HCT116 (cell line): ENCODE measurements at regions not wholly inside any gene's neighbourhood (a gene's known extent, or its start where the extent isn't known, plus 50 kb on each side); places are given as distances from the start of the nearest gene placed in this dataset.

Experiments
- ATAC-seq: fragments of 200-7000 bp; cut with Tn5 transposase; 2 replicates; pipeline ENCODE4 v1.9.1; 2020; ENCODE audit warnings: mild to moderate bottlenecking, moderate library complexity
- BruUV-seq: library from RNA; stranded (reverse); fragments of 400-500 nt; replicated peaks from 2 replicates; lab custom pipeline; 2021; lab: Mats Ljungman, UMichigan
- CTCF ChIA-PET: fragments of 300-600 bp; sonication (Branson Sonifier 250); formaldehyde crosslinking; loops from one replicate; lab custom pipeline; 2021; ENCODE audit warnings: antibody characterized with exemption; lab: Charles Lee
- POLR2A ChIA-PET: fragments of 300-600, 350-600 bp; sonication (Branson Sonifier 250); formaldehyde crosslinking; loops from one replicate; lab custom pipeline; 2021; ENCODE audit warnings: antibody characterized with exemption; lab: Charles Lee
- RAD21 ChIA-PET, 2 experiments: fragments of 300-600 bp; sonication (Branson Sonifier 250); formaldehyde crosslinking; loops; one replicate each; lab custom pipeline; 2023; ENCODE audit warnings: low total read pairs in 2 of 2; ENCODE audit not compliant: uncharacterized antibody in 2 of 2, unreplicated experiment in 2 of 2, low non-redundant PET in 1 of 2; lab: Charles Lee
- DNase-seq: peaks from one replicate; pipeline ENCODE4 v3.0.0-alpha.2; 2010; ENCODE audit warnings: low read depth, low spot score
- H2AFZ ChIP-seq: fragments of 200-600 bp; shearing (Covaris generic), sonication (generic); 2 replicates; pipeline ENCODE4 v1.6.1; 2017; ENCODE audit warnings: low read depth, mixed run types, mixed read lengths, antibody characterized with exemption, low read length; ENCODE audit not compliant: poor library complexity, severe bottlenecking
- H3K27ac ChIP-seq: 2 replicates; pipeline ENCODE4 v1.5.1; 2012; ENCODE audit warnings: low read depth, low read length
- H3K27me3 ChIP-seq: fragments of 200-600 bp; sonication (generic); 2 replicates; pipeline ENCODE4 v1.6.1; 2016; ENCODE audit warnings: mixed run types, low read length, mixed read lengths; ENCODE audit not compliant: insufficient read depth
- H3K36me3 ChIP-seq, 2 experiments: fragments of 200-500 bp in 1 of 2; fragments of 200-600 bp in 1 of 2; sonication (Bioruptor generic) in 1 of 2; sonication (generic) in 1 of 2; 2 replicates each; pipeline versions ENCODE4 v1.5.1 to v1.6.1; 2014 to 2016; ENCODE audit warnings: low read length in 2 of 2, inconsistent platforms in 1 of 2, mixed read lengths in 1 of 2, mixed run types in 1 of 2; ENCODE audit not compliant: insufficient read depth in 2 of 2, control insufficient read depth in 1 of 2
- H3K4me1 ChIP-seq, 2 experiments: fragments of 200-600 bp in 1 of 2; sonication (generic) in 1 of 2; 2 replicates each; pipeline versions ENCODE4 v1.5.1 to v1.6.1; 2012 to 2017; ENCODE audit warnings: low read length in 2 of 2, inconsistent platforms in 1 of 2, mild to moderate bottlenecking in 1 of 2, mixed read lengths in 1 of 2, mixed run types in 1 of 2, moderate library complexity in 1 of 2; ENCODE audit not compliant: insufficient read depth in 2 of 2, control insufficient read depth in 1 of 2
- H3K4me2 ChIP-seq: fragments of 200-600 bp; sonication (generic); 2 replicates; pipeline ENCODE4 v1.6.1; 2017; ENCODE audit warnings: mixed run types, low read length, mixed read lengths
- H3K4me3 ChIP-seq, 2 experiments: fragments of 200-600 bp in 1 of 2; sonication (generic) in 1 of 2; replicated peaks in 1 of 2; 2 replicates each; pipeline ENCODE4 v1.5.1; 2011 to 2016; ENCODE audit warnings: low read length in 2 of 2, control low read depth in 1 of 2, low read depth in 1 of 2, mild to moderate bottlenecking in 1 of 2, mixed read lengths in 1 of 2, mixed run types in 1 of 2
- H3K79me2 ChIP-seq: fragments of 200-600 bp; sonication (generic); 2 replicates; pipeline ENCODE4 v1.6.1; 2017; ENCODE audit warnings: mild to moderate bottlenecking, mixed run types, low read length, moderate library complexity, mixed read lengths; ENCODE audit not compliant: insufficient read depth
- H3K9ac ChIP-seq: fragments of 200-600 bp; sonication (generic); 2 replicates; pipeline ENCODE4 v1.6.1; 2016; ENCODE audit warnings: low read length, mixed read lengths
- H3K9me2 ChIP-seq: fragments of 200-600 bp; sonication (generic), shearing (Covaris generic); 2 replicates; pipeline ENCODE4 v1.6.1; 2017; ENCODE audit warnings: mixed run types, mild to moderate bottlenecking, moderate library complexity; ENCODE audit not compliant: insufficient read depth
- H3K9me3 ChIP-seq, 2 experiments: fragments of 200-500 bp in 1 of 2; fragments of 200-600 bp in 1 of 2; sonication (Bioruptor generic) in 1 of 2; sonication (generic) in 1 of 2; 2 replicates each; pipeline ENCODE4 v1.6.1; 2014 to 2017; ENCODE audit warnings: low read length in 2 of 2, mixed read lengths in 2 of 2, inconsistent platforms in 1 of 2, low read depth in 1 of 2, mild to moderate bottlenecking in 1 of 2, mixed run types in 1 of 2, moderate library complexity in 1 of 2; ENCODE audit not compliant: control insufficient read depth in 1 of 2, insufficient read depth in 1 of 2
- H4K20me1 ChIP-seq: fragments of 200-600 bp; sonication (generic), shearing (Covaris generic); 2 replicates; pipeline ENCODE4 v1.6.1; 2017; ENCODE audit warnings: mixed run types, mild to moderate bottlenecking, moderate library complexity; ENCODE audit not compliant: insufficient read depth
- CBX3 ChIP-seq: IDR thresholded peaks from 2 replicates; pipeline ENCODE4 v1.6.1; 2012; ENCODE audit warnings: low read depth
- EGR1 ChIP-seq: IDR thresholded peaks from 2 replicates; pipeline ENCODE4 v1.6.1; 2012; ENCODE audit warnings: low read depth
- ELF1 ChIP-seq: IDR thresholded peaks from 2 replicates; pipeline ENCODE4 v1.6.1; 2012; ENCODE audit warnings: low read depth, borderline replicate concordance
- EZH2 ChIP-seq: fragments of 200-600 bp; sonication (generic); IDR thresholded peaks from 2 replicates; pipeline ENCODE4 v1.6.1; 2017; ENCODE audit warnings: antibody characterized with exemption, mixed run types
- EZH2phosphoT487 ChIP-seq: fragments of 200-600 bp; IDR thresholded peaks from 2 replicates; pipeline ENCODE4 v1.6.1; 2018; ENCODE audit warnings: antibody characterized with exemption, borderline replicate concordance
- JUND ChIP-seq: IDR thresholded peaks from 2 replicates; pipeline ENCODE4 v1.6.1; 2012
- POLR2A ChIP-seq: IDR thresholded peaks from 2 replicates; pipeline ENCODE4 v1.7.0; 2011; ENCODE audit warnings: borderline replicate concordance; ENCODE audit not compliant: insufficient read depth, insufficient read length; ENCODE audit errors: extremely low read depth
- POLR2AphosphoS5 ChIP-seq: IDR thresholded peaks from 2 replicates; pipeline ENCODE4 v1.6.1; 2011; ENCODE audit warnings: mild to moderate bottlenecking, low read depth, low read length, moderate library complexity
- SIN3A ChIP-seq: IDR thresholded peaks from 2 replicates; pipeline ENCODE4 v1.6.1; 2012; ENCODE audit warnings: low read depth
- SP1 ChIP-seq: IDR thresholded peaks from 2 replicates; pipeline ENCODE4 v1.6.1; 2012; ENCODE audit warnings: low read depth
- SRF ChIP-seq: IDR thresholded peaks from 2 replicates; pipeline ENCODE4 v1.6.1; 2012; ENCODE audit warnings: low read depth
- ZBTB33 ChIP-seq: IDR thresholded peaks from 2 replicates; pipeline ENCODE4 v1.6.1; 2011; ENCODE audit warnings: mild to moderate bottlenecking, low read length, moderate library complexity; ENCODE audit not compliant: insufficient replicate concordance; ENCODE audit errors: extremely low read depth
- ZFX ChIP-seq: fragments of 450-650 bp; IDR thresholded peaks from 2 replicates; pipeline ENCODE4 v1.6.1; 2017
- ZNF274 ChIP-seq: fragments of 200-500 bp; sonication (Bioruptor generic); IDR thresholded peaks from 2 replicates; pipeline ENCODE4 v1.6.1; 2014; ENCODE audit warnings: mild to moderate bottlenecking, low read depth, low read length, inconsistent platforms
- intact Hi-C: fragments of 100-400 bp; cut with micrococcal nuclease; formaldehyde crosslinking; loops from 2 replicates; pipeline ENCODE4 v1.10.0; 2022
- TF ChIP-seq, protein P1 (sequence below), 3 experiments: fragments of 200-600 bp in 1 of 3; sonication (generic) in 1 of 3; IDR thresholded peaks in 2 of 3; conservative IDR thresholded peaks in 1 of 3; 2 replicates each; pipeline ENCODE4 v1.5.1; 2012 to 2017; ENCODE audit warnings: low read depth in 2 of 3, low read length in 2 of 3, antibody characterized with exemption in 1 of 3, borderline replicate concordance in 1 of 3, control low read depth in 1 of 3, mild to moderate bottlenecking in 1 of 3, mixed read lengths in 1 of 3, mixed run types in 1 of 3, moderate library complexity in 1 of 3; ENCODE audit not compliant: insufficient read depth in 1 of 3
- TF ChIP-seq, protein P2 (sequence below): IDR thresholded peaks from 2 replicates; pipeline ENCODE4 v1.6.1; 2012; ENCODE audit warnings: low read depth
- TF ChIP-seq, protein P3 (sequence below): IDR thresholded peaks from 2 replicates; pipeline ENCODE4 v1.6.1; 2012

DNA sequence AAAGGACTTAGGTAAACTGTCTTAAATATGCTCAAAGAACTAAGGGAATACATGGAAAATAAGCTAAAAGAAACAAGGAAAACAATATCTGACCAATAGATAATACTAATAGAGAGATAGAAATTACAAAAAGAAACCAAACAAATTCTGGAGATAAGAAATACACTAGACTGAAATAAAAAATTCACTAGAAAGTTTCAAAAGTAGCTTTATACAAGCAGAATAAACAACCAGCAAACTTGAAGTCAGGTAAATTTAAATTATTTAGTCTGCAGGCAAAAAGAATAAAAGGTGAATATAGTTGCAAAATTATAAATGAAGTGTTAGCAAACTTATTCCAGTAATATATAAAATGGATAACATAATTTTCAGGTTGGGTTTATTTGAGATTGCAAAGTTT lies 760.9 kb upstream of the INTU start:
- no peaks in the 10 kb centered on the region for H3K27me3 ChIP-seq
- H3K4me1 ChIP-seq = no peaks in the 10 kb centered on the region
- no peaks in the 10 kb centered on the region for H3K79me2 ChIP-seq
- POLR2A ChIA-PET = no interaction called here
- H3K9ac ChIP-seq = no peak overlapping the region
- H3K36me3 ChIP-seq = no peaks in the 10 kb centered on the region
- ATAC-seq (no peak), DNase-seq (no peak)
- H3K4me2 ChIP-seq = no peak overlapping the region
- RAD21 ChIA-PET = no interaction called here
- intact Hi-C loops = no loop called here
- BruUV-seq = no TSS peak
- CTCF ChIA-PET = no interaction called here
- no peak for TF ChIP-seq EGR1
- TF ChIP-seq, protein P1, sequence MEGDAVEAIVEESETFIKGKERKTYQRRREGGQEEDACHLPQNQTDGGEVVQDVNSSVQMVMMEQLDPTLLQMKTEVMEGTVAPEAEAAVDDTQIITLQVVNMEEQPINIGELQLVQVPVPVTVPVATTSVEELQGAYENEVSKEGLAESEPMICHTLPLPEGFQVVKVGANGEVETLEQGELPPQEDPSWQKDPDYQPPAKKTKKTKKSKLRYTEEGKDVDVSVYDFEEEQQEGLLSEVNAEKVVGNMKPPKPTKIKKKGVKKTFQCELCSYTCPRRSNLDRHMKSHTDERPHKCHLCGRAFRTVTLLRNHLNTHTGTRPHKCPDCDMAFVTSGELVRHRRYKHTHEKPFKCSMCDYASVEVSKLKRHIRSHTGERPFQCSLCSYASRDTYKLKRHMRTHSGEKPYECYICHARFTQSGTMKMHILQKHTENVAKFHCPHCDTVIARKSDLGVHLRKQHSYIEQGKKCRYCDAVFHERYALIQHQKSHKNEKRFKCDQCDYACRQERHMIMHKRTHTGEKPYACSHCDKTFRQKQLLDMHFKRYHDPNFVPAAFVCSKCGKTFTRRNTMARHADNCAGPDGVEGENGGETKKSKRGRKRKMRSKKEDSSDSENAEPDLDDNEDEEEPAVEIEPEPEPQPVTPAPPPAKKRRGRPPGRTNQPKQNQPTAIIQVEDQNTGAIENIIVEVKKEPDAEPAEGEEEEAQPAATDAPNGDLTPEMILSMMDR (IDR thresholded peaks at IDR 0.05 in 2 of 3, conservative IDR thresholded peaks at IDR 0.05 in 1 of 3; ENCODE audit: borderline replicate concordance in 1 of 3, insufficient read depth in 1 of 3, low read depth in 2 of 3, low read length in 2 of 3) = no peak
- no peak for TF ChIP-seq CBX3
- TF ChIP-seq ZBTB33 = no peak
- TF ChIP-seq ELF1 = no peak
- TF ChIP-seq SP1 = no peak
- TF ChIP-seq ZFX = no peak
- TF ChIP-seq ZNF274 = no peak
- TF ChIP-seq, protein P2, sequence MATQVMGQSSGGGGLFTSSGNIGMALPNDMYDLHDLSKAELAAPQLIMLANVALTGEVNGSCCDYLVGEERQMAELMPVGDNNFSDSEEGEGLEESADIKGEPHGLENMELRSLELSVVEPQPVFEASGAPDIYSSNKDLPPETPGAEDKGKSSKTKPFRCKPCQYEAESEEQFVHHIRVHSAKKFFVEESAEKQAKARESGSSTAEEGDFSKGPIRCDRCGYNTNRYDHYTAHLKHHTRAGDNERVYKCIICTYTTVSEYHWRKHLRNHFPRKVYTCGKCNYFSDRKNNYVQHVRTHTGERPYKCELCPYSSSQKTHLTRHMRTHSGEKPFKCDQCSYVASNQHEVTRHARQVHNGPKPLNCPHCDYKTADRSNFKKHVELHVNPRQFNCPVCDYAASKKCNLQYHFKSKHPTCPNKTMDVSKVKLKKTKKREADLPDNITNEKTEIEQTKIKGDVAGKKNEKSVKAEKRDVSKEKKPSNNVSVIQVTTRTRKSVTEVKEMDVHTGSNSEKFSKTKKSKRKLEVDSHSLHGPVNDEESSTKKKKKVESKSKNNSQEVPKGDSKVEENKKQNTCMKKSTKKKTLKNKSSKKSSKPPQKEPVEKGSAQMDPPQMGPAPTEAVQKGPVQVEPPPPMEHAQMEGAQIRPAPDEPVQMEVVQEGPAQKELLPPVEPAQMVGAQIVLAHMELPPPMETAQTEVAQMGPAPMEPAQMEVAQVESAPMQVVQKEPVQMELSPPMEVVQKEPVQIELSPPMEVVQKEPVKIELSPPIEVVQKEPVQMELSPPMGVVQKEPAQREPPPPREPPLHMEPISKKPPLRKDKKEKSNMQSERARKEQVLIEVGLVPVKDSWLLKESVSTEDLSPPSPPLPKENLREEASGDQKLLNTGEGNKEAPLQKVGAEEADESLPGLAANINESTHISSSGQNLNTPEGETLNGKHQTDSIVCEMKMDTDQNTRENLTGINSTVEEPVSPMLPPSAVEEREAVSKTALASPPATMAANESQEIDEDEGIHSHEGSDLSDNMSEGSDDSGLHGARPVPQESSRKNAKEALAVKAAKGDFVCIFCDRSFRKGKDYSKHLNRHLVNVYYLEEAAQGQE = no peak
- TF ChIP-seq EZH2 = no peak
- TF ChIP-seq, protein P3, sequence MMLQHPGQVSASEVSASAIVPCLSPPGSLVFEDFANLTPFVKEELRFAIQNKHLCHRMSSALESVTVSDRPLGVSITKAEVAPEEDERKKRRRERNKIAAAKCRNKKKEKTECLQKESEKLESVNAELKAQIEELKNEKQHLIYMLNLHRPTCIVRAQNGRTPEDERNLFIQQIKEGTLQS = no peak
- TF ChIP-seq SRF = no peak
- no peak for TF ChIP-seq POLR2A
- no peak for TF ChIP-seq JUND
- no peak for TF ChIP-seq POLR2AphosphoS5
- no peak for TF ChIP-seq SIN3A
- TF ChIP-seq EZH2phosphoT487 = no peak
- H3K27ac ChIP-seq = no peak overlapping the region
- no peak overlapping the region for H2AFZ ChIP-seq
- no peaks in the 10 kb centered on the region for H4K20me1 ChIP-seq
- H3K9me3 ChIP-seq = no peaks in the 10 kb centered on the region
- H3K4me3 ChIP-seq = no peak overlapping the region
- H3K9me2 ChIP-seq = no peaks in the 10 kb centered on the region
